ENCODE measurements at regions not wholly inside any gene's neighbourhood (a gene's known extent, or its start where the extent isn't known, plus 50 kb on each side); places are given as distances from the start of the nearest gene placed in this dataset.

DNA sequence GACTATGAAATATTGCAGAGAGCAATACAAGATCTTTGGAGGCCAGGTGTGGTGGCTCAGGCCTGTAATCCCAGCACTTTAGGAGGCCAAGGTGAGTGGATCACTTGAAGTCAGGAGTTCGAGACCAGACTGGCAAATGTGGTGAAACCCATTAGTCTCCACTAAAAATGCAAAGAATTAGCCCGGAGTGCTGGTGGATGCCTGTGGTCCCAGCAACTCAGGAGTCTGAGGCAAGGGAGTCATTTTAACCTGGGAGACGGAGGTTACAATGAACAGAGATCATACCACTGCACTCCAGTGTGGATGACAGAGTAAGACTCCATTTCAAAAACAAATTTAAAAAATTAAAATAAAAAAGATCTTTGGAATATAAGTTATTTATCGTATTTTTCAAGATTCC lies 76.6 kb downstream of the PRKAB2 start (continued):
- TF ChIP-seq NR1H2 (CRISPR knock-in tag; IDR thresholded peaks at IDR 0.05) (no peak), GATA2 (CRISPR knock-in tag; IDR thresholded peaks at IDR 0.05) (no peak)

DNA sequence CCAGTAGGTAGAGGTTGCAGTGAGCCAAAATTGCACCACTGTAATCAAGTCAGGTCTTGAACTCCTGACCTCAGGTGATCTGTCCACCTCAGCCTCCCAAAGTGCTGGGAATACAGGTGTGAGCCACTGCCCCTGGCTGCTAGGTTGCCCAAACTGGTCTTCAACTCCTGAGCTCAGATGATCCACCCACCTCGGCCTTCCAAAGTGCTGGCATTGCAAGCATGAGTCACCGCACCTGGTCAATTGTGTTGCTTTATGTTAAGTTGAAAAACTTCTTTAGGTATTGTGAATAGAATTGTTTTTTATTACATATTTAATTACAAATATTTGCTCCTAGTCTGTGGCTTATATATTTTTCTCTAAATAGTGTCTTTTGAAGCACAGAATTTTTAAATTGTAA lies 80.5 kb downstream of the PRKAB2 start:
- Histone ChIP-seq H3K9me3 (replicated peaks; ENCODE audit: control insufficient read depth, insufficient read depth, low read depth, low read length) (no peaks in the 10 kb centered on the region), H4K20me1 (replicated peaks; ENCODE audit: control insufficient read depth, insufficient read depth, low read length) (no peaks in the 10 kb centered on the region), H2AFZ (ENCODE audit: low read depth, low read length) (no peak overlapping the region), H3K79me2 (ENCODE audit: control insufficient read depth, insufficient read depth, low read length) (no peaks in the 10 kb centered on the region), H3K27me3 (ENCODE audit: control insufficient read depth in 2 of 2, insufficient read depth in 2 of 2, low read length in 2 of 2) (no peaks in the 10 kb centered on the region), H3K4me3 (no peak overlapping the region), H3K4me2 (ENCODE audit: insufficient read depth, low read length) (no peak overlapping the region), H3K36me3 (ENCODE audit: control insufficient read depth, insufficient read depth, low read length) (no peaks in the 10 kb centered on the region), H3K27ac (ENCODE audit: extremely low read depth, low read depth, low read length) (no peak overlapping the region), H3K9me1 (ENCODE audit: control insufficient read depth, insufficient read depth, low read length) (no peaks in the 10 kb centered on the region), H3K9ac (ENCODE audit: insufficient read depth in 1 of 2, low read depth in 2 of 2, low read length in 2 of 2) (no peak overlapping the region), H3K4me1 (replicated peaks in 1 of 2; ENCODE audit: control insufficient read depth in 2 of 2, insufficient read depth in 2 of 2, low read length in 2 of 2) (peaks cover 0 to 2% of the 10 kb centered on the region in 2 experiments; a peak in 1 of 5 replicates)
- POLR2A ChIA-PET: interaction anchor here (0.6 kb wide), 1 partner anchor 16 kb away, joined by 3 read pairs; no protein-coding TSS in a partner anchor
- in situ Hi-C loops (cut with MboI): no loop called here
- FAIRE-seq (no peak), DNase-seq (ENCODE audit: extremely low read depth in 1 of 4, low spot score in 3 of 4) (no peak), ATAC-seq (no peak)
- TF ChIP-seq RAD51 (IDR thresholded peaks at IDR 0.05; ENCODE audit: borderline replicate concordance, low read depth) (no peak), KDM5B (IDR thresholded peaks at IDR 0.05; ENCODE audit: insufficient replicate concordance, low read depth, low read length) (no peak), NFIX (CRISPR knock-in tag; IDR thresholded peaks at IDR 0.05; ENCODE audit: low read depth) (no peak), BCLAF1 (IDR thresholded peaks at IDR 0.05; ENCODE audit: borderline replicate concordance in 1 of 2, control insufficient read depth in 1 of 2, low read depth in 2 of 2, low read length in 1 of 2) (no peak), SRSF3 (IDR thresholded peaks at IDR 0.05; ENCODE audit: insufficient read depth, low read length) (no peak), PHB2 (IDR thresholded peaks at IDR 0.05; ENCODE audit: low read depth) (no peak), SAFB2 (IDR thresholded peaks at IDR 0.05; ENCODE audit: borderline replicate concordance, low read depth, low read length, severe bottlenecking) (no peak)
- WGBS (ENCODE audit: insufficient coverage, low coverage, missing lambda C conversion rate): 15% methylated on average over 2 of the region's 2 CpGs
- CTCF ChIA-PET (ENCODE audit: low intra/inter-chr PET ratio): no interaction called here
- no TSS peak for BruUV-seq (replicated peaks)
- intact Hi-C loops (cut with micrococcal nuclease): no loop called here

All from K562 (cell line).